OCI-LY3 (cell line): ENCODE measurements at regions not wholly inside any gene's neighbourhood (a gene's known extent, or its start where the extent isn't known, plus 50 kb on each side); places are given as distances from the start of the nearest gene placed in this dataset.

Experiments
- EZH2phosphoT487 ChIP-seq: fragments of 200-600 bp; shearing (Covaris generic); IDR thresholded peaks from 2 replicates; pipeline ENCODE4 v1.6.1; 2018; ENCODE audit warnings: antibody characterized with exemption, mixed run types, low read depth
- TF ChIP-seq, protein P1 (sequence below): fragments of 200-600, 300-600 bp; sonication (generic); IDR thresholded peaks from 2 replicates; pipeline ENCODE4 v1.5.1; 2014; ENCODE audit warnings: antibody characterized with exemption, low read length, low read depth

DNA sequence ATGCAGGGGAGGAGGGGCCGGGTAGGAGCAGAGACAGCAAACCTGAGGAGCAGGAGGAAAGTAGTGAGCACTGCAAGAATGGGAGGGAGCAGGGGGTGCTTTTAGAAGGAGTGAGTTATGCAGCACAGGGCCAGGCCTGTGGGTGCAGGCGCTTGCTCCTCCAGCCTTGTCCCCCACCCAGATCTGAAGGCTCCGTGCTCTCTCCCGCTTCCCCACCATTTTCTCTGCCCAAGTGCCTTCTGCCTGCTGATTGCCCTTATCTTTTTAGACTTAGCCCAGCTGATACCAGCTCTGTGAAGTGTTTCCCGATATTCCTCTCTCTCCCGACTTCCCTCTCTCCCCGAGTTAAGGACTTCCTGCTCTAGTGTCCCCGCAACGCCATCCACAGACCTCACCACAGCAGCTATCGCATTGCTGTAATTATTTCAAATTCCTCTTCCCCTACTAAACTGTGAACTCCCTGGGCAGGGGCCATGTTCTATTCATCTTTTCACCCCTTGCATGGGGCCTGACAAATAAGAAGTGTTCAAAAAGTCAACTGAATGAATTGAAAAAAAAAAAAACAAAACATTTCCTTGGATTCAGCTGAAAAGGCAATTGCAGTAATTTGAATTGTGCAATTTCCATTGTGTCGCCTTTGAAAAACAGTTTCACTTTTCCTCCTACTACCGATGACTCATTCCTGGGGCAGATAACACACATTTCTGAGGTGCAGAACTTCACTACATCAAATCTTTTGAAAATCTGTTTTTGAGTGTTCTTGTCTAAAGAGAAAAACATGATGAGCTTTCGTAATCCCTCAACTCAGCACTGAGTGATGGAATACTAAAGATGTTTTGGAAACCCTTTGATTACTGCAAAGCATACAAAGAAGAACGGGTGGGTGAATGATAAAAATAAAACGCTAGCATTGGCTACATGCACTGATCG lies 69.7 kb upstream of the BMAL1 start:
- TF ChIP-seq, protein P1, sequence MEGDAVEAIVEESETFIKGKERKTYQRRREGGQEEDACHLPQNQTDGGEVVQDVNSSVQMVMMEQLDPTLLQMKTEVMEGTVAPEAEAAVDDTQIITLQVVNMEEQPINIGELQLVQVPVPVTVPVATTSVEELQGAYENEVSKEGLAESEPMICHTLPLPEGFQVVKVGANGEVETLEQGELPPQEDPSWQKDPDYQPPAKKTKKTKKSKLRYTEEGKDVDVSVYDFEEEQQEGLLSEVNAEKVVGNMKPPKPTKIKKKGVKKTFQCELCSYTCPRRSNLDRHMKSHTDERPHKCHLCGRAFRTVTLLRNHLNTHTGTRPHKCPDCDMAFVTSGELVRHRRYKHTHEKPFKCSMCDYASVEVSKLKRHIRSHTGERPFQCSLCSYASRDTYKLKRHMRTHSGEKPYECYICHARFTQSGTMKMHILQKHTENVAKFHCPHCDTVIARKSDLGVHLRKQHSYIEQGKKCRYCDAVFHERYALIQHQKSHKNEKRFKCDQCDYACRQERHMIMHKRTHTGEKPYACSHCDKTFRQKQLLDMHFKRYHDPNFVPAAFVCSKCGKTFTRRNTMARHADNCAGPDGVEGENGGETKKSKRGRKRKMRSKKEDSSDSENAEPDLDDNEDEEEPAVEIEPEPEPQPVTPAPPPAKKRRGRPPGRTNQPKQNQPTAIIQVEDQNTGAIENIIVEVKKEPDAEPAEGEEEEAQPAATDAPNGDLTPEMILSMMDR: no peak
- TF ChIP-seq EZH2phosphoT487: no peak
